Endothelial cell of hepatic sinusoid (primary cell): ENCODE measurements at regions not wholly inside any gene's neighbourhood (a gene's known extent, or its start where the extent isn't known, plus 50 kb on each side); places are given as distances from the start of the nearest gene placed in this dataset.
"Not testable (repeated sequence)": the region's sequence is repeated elsewhere in the genome, so short reads cannot be mapped to it uniquely, and the experiment has no call there.

Source experiments
- in situ Hi-C: cut with HindIII; loops from 2 replicates; pipeline ENCODE4 v1.10.0; 2017; ENCODE audit warnings: low sequenced_read_pairs

DNA sequence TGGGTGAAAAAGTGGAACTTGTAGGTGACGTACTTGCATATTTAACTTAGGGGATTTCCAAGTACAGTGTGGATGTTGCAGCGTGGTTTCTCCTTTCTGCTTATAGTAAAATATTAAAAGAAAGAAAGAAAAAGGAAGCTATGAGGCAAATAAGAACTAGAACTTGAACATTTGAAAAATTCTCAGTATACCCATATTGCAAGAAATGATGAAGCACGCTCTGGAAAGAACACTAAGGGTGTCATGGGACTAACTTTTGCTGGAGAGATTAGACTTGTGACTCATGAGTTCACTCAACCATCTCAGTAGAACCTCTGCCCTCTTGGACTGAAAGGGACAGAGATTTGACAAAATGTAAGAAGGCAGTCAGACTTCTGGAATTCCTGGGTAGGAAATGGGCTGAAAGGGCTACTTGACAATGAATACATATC is 704.5 kb upstream of the ADGRL4 start:
- in situ Hi-C loops = no loop called here

GRCh38 chr1:79708646-79709265 is 702.2 kb upstream of the ADGRL4 start:
- in situ Hi-C loops = no loop called here

DNA sequence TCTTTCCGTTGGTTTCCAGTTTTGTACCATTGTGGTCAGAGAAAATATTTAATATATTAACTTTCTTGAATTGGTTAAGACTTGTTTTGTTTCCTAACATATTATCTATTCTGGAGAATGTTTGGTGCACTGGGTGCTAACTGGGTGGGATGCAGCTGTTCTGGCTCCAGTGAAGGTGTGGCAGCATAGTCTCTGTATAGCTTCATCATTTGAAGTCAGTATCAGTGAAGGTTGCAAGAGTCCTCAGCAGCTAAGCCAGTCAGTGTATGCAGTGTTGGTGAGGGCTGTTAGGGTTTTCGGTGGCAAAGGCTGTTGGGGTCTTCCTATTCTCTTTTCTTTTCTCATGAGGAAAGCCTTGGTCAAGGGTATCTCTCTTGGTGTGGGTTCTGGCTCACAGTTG is 698.7 kb upstream of the ADGRL4 start:
- in situ Hi-C loops = no loop called here

DNA sequence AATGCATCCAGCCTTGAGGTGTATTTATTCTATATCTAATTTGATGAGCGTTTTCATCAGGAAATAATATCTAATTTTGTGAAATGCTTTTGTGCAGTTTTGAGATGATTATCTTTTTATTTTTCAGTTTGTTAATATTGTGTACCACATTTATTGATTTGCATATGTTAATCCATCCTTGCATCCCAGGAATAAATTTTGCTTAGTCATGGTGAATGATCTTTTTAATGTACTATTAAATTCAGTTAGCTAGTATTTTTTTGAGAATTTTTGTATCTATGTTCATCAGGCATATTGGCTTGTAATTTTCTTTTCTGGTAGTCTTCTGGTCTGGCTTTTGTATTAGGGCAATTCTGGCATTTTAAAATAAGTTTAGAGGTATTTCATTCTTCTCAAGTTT is 697.5 kb upstream of the ADGRL4 start:
- in situ Hi-C loops = no loop called here

GRCh38 chr1:79702336-79702999 is 695.9 kb upstream of the ADGRL4 start:
- in situ Hi-C loops = not testable (repeated sequence)

DNA sequence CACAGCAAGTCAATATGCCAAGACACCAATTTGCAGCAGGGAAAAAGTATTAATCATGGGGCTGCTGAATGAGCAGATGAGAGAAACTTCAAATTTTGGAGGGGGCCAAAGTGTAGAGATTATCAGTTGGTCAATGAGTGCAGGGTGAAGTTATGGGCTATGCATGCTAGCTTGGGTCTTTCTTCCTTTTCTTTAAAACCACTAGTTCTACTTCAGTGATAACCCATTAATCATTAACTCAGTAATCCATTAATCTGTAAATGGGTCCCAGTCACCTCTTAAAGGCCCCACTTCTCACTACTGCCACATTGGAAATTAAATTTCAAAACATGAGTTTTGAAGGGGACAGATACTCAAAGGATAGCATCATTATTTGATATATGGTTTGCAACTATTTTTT is 688.6 kb upstream of the ADGRL4 start:
- in situ Hi-C loops = no loop called here

DNA sequence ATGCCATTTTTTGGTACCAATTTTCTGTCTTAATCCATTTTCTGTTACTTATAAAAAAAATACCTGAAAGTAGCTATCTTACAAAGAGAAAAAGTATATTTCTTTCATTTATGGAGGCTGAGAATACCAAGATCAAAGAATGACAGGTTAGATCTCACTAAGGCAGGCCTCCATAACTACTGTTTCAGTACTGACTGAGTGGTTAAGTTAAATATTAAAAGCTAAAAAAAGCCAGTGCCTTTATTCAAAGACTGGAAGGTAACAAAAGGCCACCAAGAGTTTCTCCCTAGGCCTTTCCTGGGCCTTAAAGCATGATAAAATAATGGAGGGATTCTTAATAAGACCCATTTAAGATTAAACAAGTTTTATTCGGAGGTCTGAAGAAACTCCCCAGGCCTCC is 687.7 kb upstream of the ADGRL4 start:
- in situ Hi-C loops = no loop called here

DNA sequence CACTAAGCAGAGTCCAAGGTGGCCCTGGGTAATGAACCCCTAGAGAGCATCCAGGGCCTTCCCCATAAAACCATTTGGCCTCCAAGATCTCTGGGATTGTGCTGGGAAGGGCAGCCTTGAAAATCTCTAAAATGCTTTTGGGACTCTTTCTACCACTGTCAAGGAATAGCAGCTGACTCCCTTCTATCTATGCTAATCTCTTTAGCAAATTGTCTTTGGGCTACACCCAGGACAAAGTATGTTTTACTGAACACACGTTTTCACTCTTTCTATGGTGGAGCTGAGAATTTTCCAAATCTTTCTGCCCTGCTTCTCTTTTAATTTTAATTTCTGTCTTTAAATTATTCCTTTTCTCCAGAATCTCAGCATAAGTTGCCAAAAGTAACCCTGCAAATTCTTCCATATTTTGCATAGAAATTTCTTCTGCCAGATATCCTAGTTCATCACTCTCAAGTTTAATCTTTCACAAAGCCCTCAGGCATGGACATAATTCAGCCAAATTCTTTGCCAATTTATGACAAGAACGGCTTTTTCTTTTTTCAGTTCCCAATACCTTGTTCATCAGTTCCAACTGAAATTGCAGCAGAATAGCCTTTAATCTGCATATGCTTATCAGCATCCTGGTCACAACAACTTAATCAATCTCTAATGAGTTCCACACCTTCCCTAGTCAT is 687.0 kb upstream of the ADGRL4 start:
- in situ Hi-C loops = no loop called here

- in situ Hi-C loops = no loop called here
Observed at GRCh38 chr1:79692519-79692918, 686.0 kb upstream of the ADGRL4 start.

- in situ Hi-C loops = no loop called here
Observed at GRCh38 chr1:79688932-79689331, 682.4 kb upstream of the ADGRL4 start.

- in situ Hi-C loops = no loop called here
Observed at GRCh38 chr1:79683420-79683819, 676.9 kb upstream of the ADGRL4 start.

- in situ Hi-C loops = no loop called here
Observed at GRCh38 chr1:79682478-79682877, 675.9 kb upstream of the ADGRL4 start.

DNA sequence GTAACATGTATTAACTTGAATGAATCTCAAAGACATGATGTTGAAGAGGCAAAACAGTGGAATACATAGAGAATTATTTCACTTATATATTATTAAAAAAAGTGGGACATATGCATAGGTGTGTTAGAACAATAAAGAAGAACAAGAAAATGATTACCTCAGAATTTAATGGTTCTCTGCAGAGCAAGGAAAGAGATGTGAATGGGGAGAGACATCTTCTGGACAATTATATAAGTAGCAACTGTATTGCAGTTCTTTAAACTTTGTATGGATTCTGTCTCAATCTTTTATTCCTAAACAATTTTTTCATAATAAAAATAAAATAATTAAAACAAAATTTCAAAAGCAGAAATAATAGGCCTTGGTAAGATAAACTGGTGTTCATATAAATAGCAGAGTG is 674.9 kb upstream of the ADGRL4 start:
- in situ Hi-C loops = no loop called here

- in situ Hi-C loops = no loop called here
Observed at GRCh38 chr1:79679916-79680315, 673.4 kb upstream of the ADGRL4 start.

- in situ Hi-C loops = no loop called here
Observed at GRCh38 chr1:79667848-79668696, 661.5 kb upstream of the ADGRL4 start.

GRCh38 chr1:79667166-79667565 is 660.6 kb upstream of the ADGRL4 start:
- in situ Hi-C loops = no loop called here

DNA sequence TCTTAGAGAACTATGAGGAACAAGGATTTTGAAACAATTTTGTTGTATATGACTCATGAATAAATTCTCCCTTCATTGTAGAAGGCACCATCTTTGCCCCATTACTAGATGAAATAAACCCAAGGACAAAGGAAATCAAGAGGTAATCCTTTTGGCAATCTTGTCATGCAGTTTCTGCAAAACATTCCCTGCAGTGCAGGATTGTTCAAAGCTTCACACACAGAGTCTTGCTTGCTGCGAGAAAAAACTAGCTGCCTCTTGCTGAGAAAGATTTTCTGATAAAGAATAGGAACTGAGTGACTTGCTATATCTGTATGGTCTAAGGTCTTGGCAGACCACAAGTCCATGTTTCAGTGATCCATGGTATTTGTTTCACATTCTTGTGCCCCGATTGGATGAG is 657.4 kb upstream of the ADGRL4 start:
- in situ Hi-C loops = no loop called here

- in situ Hi-C loops = no loop called here
Observed at GRCh38 chr1:79662596-79662995, 656.1 kb upstream of the ADGRL4 start.

GRCh38 chr1:79660129-79660528 is 653.6 kb upstream of the ADGRL4 start:
- in situ Hi-C loops = no loop called here

GRCh38 chr1:79657951-79658658 is 651.6 kb upstream of the ADGRL4 start:
- in situ Hi-C loops = no loop called here

GRCh38 chr1:79655876-79656275 is 649.3 kb upstream of the ADGRL4 start:
- in situ Hi-C loops = no loop called here
